Activated B cell treated with CpG ODN at 0.5 μM for 24 hours (primary cell): ENCODE measurements at regions not wholly inside any gene's neighbourhood (a gene's known extent, or its start where the extent isn't known, plus 50 kb on each side); places are given as distances from the start of the nearest gene placed in this dataset.

ENCODE experiments used
- ATAC-seq: fragments of 200-7000 bp; cut with Tn5 transposase; one replicate; pipeline ENCODE4 v1.10.0; 2021; ENCODE audit warnings: low read depth, mild to moderate bottlenecking, moderate library complexity
- CTCF ChIA-PET: fragments of 350-600 bp; sonication (Branson Sonifier 250); formaldehyde crosslinking; loops from one replicate; lab custom pipeline; 2021; ENCODE audit warnings: antibody characterized with exemption; lab: Charles Lee
- POLR2A ChIA-PET: fragments of 350-600 bp; sonication (Branson Sonifier 250); formaldehyde crosslinking; loops from one replicate; lab custom pipeline; 2021; ENCODE audit warnings: antibody characterized with exemption; lab: Charles Lee
- DNase-seq: peaks from one replicate; pipeline ENCODE4 v3.0.0; 2022
- H3K27ac Mint-ChIP-seq: one replicate; pipeline ENCODE4 v1.8.0; 2020; ENCODE audit warnings: mixed read lengths
- H3K27me3 Mint-ChIP-seq: one replicate; pipeline ENCODE4 v1.8.0; 2021; ENCODE audit warnings: mixed read lengths
- H3K36me3 Mint-ChIP-seq: one replicate; pipeline ENCODE4 v1.8.0; 2021; ENCODE audit warnings: low read depth, mixed read lengths
- H3K4me1 Mint-ChIP-seq: one replicate; pipeline ENCODE4 v1.8.0; 2021; ENCODE audit warnings: mixed read lengths
- H3K4me3 Mint-ChIP-seq: one replicate; pipeline ENCODE4 v1.8.0; 2020; ENCODE audit warnings: mild to moderate bottlenecking, mixed read lengths
- H3K9me3 Mint-ChIP-seq: one replicate; pipeline ENCODE4 v1.8.0; 2020; ENCODE audit warnings: mixed read lengths
- intact Hi-C: fragments of 100-400 bp; cut with micrococcal nuclease; formaldehyde crosslinking; loops from one replicate; pipeline ENCODE4 v1.15.1; 2024
- TF ChIP-seq, protein P1 (sequence below): fragments of 200-600 bp; IDR thresholded peaks from one replicate; pipeline ENCODE4 v1.8.0; 2022; ENCODE audit warnings: antibody characterized with exemption, mild to moderate bottlenecking

DNA sequence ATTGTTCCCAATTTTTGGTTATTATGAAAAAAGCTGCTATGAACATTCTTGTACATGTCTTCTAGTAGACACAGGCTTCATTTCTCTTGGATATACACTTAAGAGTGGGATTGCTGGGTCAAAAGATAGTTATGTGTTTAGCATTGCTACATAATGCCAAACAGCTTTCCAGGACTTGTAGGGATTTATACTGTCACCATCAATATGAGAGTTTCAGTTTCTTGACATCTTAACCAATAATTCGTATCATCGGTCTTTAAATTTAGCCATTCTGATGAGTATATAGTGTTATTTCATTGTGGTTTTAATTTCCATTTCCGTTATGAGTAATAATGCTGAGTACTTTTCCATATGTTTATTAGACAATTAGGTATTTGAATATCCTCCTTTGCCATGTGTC lies 190.3 kb upstream of the PFN2 start:
- intact Hi-C loops: no loop called here
- no peak for ATAC-seq
- no peak overlapping the region for H3K27ac Mint-ChIP-seq
- ChIA-PET CTCF (no interaction called here), POLR2A (no interaction called here)
- H3K4me3 Mint-ChIP-seq: no peak overlapping the region
- peaks cover 2% of the 10 kb centered on the region for H3K9me3 Mint-ChIP-seq
- peaks cover 10% of the 10 kb centered on the region for H3K27me3 Mint-ChIP-seq
- no peak for DNase-seq
- H3K36me3 Mint-ChIP-seq: no peaks in the 10 kb centered on the region
- TF ChIP-seq, protein P1, sequence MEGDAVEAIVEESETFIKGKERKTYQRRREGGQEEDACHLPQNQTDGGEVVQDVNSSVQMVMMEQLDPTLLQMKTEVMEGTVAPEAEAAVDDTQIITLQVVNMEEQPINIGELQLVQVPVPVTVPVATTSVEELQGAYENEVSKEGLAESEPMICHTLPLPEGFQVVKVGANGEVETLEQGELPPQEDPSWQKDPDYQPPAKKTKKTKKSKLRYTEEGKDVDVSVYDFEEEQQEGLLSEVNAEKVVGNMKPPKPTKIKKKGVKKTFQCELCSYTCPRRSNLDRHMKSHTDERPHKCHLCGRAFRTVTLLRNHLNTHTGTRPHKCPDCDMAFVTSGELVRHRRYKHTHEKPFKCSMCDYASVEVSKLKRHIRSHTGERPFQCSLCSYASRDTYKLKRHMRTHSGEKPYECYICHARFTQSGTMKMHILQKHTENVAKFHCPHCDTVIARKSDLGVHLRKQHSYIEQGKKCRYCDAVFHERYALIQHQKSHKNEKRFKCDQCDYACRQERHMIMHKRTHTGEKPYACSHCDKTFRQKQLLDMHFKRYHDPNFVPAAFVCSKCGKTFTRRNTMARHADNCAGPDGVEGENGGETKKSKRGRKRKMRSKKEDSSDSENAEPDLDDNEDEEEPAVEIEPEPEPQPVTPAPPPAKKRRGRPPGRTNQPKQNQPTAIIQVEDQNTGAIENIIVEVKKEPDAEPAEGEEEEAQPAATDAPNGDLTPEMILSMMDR: no peak
- H3K4me1 Mint-ChIP-seq: no peaks in the 10 kb centered on the region

DNA sequence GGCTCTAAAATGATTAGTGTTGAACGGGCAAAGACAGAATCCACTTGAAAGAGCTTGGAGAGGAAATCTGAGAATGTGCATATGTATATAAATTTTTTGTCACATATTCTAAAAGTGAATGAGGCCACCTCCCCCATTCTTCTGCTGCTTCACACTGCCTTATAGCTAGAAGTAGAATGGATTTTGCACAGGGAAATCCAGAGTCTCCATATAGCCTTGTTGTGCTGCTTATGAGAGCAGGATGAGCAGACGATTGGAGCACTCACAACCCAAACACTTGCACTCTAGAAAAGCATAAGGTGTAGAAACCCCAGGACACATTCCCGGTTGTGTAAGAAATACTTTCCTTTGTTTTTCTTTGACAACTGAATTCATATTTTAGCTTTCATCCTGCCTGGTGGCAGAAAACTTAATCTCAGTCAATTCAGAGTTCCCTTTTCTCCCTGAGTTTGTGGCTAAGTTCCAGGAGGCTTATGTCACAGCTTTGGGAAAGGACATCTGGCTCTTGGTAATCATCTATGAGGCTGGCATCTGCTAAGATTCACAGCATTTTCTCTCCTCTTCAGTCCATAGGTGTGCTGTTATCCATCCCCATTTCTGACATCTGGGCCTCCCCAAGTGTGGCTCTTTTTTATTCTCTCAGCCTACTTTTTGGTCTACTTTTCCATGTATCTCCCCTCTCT lies 188.4 kb upstream of the PFN2 start:
- H3K4me3 Mint-ChIP-seq: no peak overlapping the region
- H3K27ac Mint-ChIP-seq: no peak overlapping the region
- intact Hi-C loops: no loop called here
- TF ChIP-seq, protein P1: no peak
- ChIA-PET POLR2A (no interaction called here), CTCF (no interaction called here)
- H3K4me1 Mint-ChIP-seq: no peaks in the 10 kb centered on the region
- H3K27me3 Mint-ChIP-seq: peaks cover 7% of the 10 kb centered on the region
- ATAC-seq: no peak
- DNase-seq: no peak
- H3K9me3 Mint-ChIP-seq: peaks cover 2% of the 10 kb centered on the region
- no peaks in the 10 kb centered on the region for H3K36me3 Mint-ChIP-seq

DNA sequence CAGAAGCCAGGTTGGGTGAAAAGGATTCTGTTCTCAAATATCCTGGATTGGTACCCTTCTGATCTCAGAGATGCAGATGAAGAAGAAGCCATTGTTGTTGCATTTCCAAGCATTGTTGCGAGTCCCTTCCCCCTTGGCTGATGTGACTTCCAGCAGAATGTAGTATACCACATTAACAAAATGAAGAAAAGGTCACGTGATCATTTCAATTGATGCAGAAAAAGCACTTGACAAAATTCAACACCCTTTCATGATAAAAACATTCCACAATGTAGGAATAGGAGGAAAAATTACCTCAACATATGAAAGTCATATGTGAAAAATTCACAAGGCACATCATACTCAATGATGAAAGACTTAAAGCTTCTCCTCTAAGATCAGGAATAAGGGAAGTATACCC lies 181.9 kb upstream of the PFN2 start:
- CTCF ChIA-PET: no interaction called here
- Mint-ChIP-seq H3K27ac (no peak overlapping the region), H3K9me3 (peaks cover 2% of the 10 kb centered on the region), H3K36me3 (no peaks in the 10 kb centered on the region), H3K4me1 (no peaks in the 10 kb centered on the region), H3K27me3 (peaks cover 11% of the 10 kb centered on the region), H3K4me3 (no peak overlapping the region)
- TF ChIP-seq, protein P1: no peak
- DNase-seq (no peak), ATAC-seq (no peak)
- POLR2A ChIA-PET: no interaction called here
- intact Hi-C loops: no loop called here

DNA sequence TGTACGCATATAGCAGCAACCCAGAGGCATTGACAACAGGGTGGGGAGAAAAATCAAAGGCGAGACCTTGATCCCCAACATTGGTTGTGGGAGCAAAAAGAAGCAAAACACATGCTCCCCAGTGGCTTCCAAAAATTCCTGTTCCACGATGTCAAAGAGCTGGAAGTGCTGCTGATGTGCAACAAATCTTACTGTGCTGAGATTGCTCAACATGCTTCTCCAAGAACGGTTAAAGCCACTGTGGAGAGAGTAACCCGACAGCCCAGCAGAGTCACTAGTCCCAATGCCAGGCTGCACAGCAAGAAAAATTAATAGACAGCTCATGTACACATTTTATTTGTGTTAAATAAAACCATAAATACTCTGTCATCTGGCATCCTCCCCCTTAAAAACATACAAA lies 179.9 kb upstream of the PFN2 start:
- H3K27me3 Mint-ChIP-seq: peaks cover 10% of the 10 kb centered on the region
- intact Hi-C loops: no loop called here
- H3K27ac Mint-ChIP-seq: no peak overlapping the region
- no peak overlapping the region for H3K4me3 Mint-ChIP-seq
- CTCF ChIA-PET: no interaction called here
- H3K4me1 Mint-ChIP-seq: no peaks in the 10 kb centered on the region
- no peaks in the 10 kb centered on the region for H3K9me3 Mint-ChIP-seq
- POLR2A ChIA-PET: no interaction called here
- ATAC-seq: no peak
- TF ChIP-seq, protein P1: no peak
- DNase-seq: no peak
- no peaks in the 10 kb centered on the region for H3K36me3 Mint-ChIP-seq

DNA sequence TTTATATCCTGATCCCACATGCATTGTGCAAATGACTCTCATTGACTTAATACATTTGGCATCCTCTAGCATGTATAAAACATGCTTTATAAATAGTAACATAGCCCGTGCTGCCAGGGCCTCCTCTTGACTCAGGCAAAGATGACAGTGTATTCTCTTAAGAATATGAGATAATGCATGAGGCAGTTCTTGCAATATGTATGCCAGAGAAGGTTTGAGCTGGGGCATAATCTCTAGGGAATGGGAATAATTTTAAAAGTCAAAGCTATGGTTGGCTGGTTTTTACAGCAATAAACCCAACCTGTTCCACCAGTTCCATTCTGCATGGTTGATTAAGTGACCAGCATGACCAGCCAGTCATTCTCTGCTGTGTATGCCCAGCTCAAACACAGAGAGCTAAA lies 179.0 kb upstream of the PFN2 start:
- no peak overlapping the region for H3K27ac Mint-ChIP-seq
- DNase-seq (no peak), ATAC-seq (no peak)
- no peak overlapping the region for H3K4me3 Mint-ChIP-seq
- no peaks in the 10 kb centered on the region for H3K36me3 Mint-ChIP-seq
- CTCF ChIA-PET: no interaction called here
- H3K9me3 Mint-ChIP-seq: no peaks in the 10 kb centered on the region
- TF ChIP-seq, protein P1: no peak
- intact Hi-C loops: no loop called here
- POLR2A ChIA-PET: no interaction called here
- peaks cover 10% of the 10 kb centered on the region for H3K27me3 Mint-ChIP-seq
- no peaks in the 10 kb centered on the region for H3K4me1 Mint-ChIP-seq
